ENCODE measurements at regions not wholly inside any gene's neighbourhood (a gene's known extent, or its start where the extent isn't known, plus 50 kb on each side); places are given as distances from the start of the nearest gene placed in this dataset.
"Not testable (repeated sequence)": the region's sequence is repeated elsewhere in the genome, so short reads cannot be mapped to it uniquely, and the experiment has no call there.

DNA sequence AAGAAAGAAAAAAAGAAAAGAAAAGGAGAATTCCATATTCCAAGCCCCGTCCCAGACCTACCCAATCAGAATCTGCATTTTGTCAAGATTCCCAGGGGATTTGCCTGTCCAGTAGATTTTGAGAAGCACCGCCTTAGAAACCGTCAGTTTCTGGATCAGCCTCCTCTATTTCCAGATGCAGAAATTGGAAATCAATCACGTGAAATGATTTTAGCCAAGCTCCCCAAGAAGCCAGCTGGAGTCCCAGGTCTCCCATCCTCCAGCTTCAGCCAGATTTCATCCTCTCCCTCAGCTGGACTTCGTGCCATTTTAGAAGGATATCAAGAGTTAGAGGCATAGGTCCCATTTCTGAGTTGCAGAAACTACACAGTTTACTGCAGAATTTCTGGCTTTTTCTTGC, 629.3 kb downstream of the MID1IP1 start:
- no peak overlapping the region for H2AFZ ChIP-seq (ENCODE audit: low read length)
- H3K9ac ChIP-seq (ENCODE audit: low read length): no peak overlapping the region
- H4K20me1 ChIP-seq (ENCODE audit: insufficient read depth, low read length): no peaks in the 10 kb centered on the region
- H3K4me1 ChIP-seq (ENCODE audit: insufficient read depth, low read length, severe bottlenecking): no peaks in the 10 kb centered on the region
- H3K27ac ChIP-seq (ENCODE audit: low read depth, low read length, poor library complexity, severe bottlenecking): no peak overlapping the region
- H3K9me3 ChIP-seq (ENCODE audit: low read length): no peaks in the 10 kb centered on the region
- H3K36me3 ChIP-seq (ENCODE audit: insufficient read depth, low read length): no peaks in the 10 kb centered on the region
- H3K4me2 ChIP-seq (ENCODE audit: low read length): no peak overlapping the region
- no peaks in the 10 kb centered on the region for H3K79me2 ChIP-seq (ENCODE audit: insufficient read depth, low read length)
- no peaks in the 10 kb centered on the region for H3K9me2 ChIP-seq (ENCODE audit: low read depth, low read length)
- H3K27me3 ChIP-seq (ENCODE audit: insufficient read depth, low read length): no peaks in the 10 kb centered on the region
- H3K4me3 ChIP-seq (ENCODE audit: low read depth, low read length, poor library complexity, severe bottlenecking): no peak overlapping the region
- no peak for TF ChIP-seq EZH2 (IDR thresholded peaks at IDR 0.05; ENCODE audit: borderline replicate concordance, low read length)
- TF ChIP-seq, protein P1, sequence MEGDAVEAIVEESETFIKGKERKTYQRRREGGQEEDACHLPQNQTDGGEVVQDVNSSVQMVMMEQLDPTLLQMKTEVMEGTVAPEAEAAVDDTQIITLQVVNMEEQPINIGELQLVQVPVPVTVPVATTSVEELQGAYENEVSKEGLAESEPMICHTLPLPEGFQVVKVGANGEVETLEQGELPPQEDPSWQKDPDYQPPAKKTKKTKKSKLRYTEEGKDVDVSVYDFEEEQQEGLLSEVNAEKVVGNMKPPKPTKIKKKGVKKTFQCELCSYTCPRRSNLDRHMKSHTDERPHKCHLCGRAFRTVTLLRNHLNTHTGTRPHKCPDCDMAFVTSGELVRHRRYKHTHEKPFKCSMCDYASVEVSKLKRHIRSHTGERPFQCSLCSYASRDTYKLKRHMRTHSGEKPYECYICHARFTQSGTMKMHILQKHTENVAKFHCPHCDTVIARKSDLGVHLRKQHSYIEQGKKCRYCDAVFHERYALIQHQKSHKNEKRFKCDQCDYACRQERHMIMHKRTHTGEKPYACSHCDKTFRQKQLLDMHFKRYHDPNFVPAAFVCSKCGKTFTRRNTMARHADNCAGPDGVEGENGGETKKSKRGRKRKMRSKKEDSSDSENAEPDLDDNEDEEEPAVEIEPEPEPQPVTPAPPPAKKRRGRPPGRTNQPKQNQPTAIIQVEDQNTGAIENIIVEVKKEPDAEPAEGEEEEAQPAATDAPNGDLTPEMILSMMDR (IDR thresholded peaks at IDR 0.05; ENCODE audit: low read length): no peak
- no peaks in the 10 kb centered on the region for H3F3A ChIP-seq (ENCODE audit: insufficient read depth, low read length)

DNA sequence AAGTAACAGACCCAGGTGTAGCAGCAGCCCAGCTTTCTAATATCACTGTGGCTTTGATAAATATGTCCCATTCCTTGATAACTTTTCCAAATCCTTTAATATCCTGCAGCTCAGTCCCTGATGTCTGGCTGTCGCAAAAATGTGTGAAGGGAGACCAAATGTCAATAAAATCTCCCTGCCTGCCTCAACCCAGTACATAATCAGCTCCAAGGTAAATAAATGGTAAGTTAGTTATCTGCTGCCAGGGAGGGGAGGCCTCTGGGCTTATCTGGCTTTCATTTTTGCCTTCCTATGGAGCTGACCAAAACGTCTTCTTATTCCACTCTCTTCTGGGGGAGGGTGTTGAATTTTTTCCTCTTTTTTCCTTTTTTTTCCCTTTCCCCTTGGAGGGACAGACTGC, 630.6 kb downstream of the MID1IP1 start:
- no peaks in the 10 kb centered on the region for H3K27me3 ChIP-seq (ENCODE audit: insufficient read depth, low read length)
- H3K4me2 ChIP-seq (ENCODE audit: low read length): no peak overlapping the region
- TF ChIP-seq, protein P1 (IDR thresholded peaks at IDR 0.05; ENCODE audit: low read length): no peak
- TF ChIP-seq EZH2 (IDR thresholded peaks at IDR 0.05; ENCODE audit: borderline replicate concordance, low read length): no peak

DNA sequence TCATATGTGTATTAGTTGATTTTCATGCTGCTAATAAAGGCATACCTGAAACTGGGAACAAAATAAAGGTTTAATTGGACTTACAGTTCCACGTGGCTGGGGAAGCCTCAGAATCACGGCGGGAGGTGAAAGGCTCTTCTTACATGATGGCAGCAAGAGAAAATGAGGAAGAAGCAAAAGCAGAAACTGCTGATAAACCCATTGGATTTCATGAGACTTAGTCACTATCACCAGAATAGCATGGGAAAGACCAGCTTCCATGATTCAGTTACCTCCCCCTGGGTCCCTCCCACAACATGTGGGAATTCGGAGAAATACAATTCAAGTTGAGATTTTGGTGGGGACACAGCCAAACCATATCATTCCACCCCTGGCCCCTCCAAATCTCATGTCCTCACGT, 633.4 kb downstream of the MID1IP1 start:
- H3K4me1 ChIP-seq (ENCODE audit: insufficient read depth, low read length, severe bottlenecking); H3K4me3 ChIP-seq (ENCODE audit: low read depth, low read length, poor library complexity, severe bottlenecking); H3K9me3 ChIP-seq (ENCODE audit: low read length); H3K9me2 ChIP-seq (ENCODE audit: low read depth, low read length); H3K9ac ChIP-seq (ENCODE audit: low read length); H3K27me3 ChIP-seq (ENCODE audit: insufficient read depth, low read length); H3K79me2 ChIP-seq (ENCODE audit: insufficient read depth, low read length); H3K36me3 ChIP-seq (ENCODE audit: insufficient read depth, low read length); H3K4me2 ChIP-seq (ENCODE audit: low read length); H3K27ac ChIP-seq (ENCODE audit: low read depth, low read length, poor library complexity, severe bottlenecking); H4K20me1 ChIP-seq (ENCODE audit: insufficient read depth, low read length); H2AFZ ChIP-seq (ENCODE audit: low read length); H3F3A ChIP-seq (ENCODE audit: insufficient read depth, low read length): not testable (repeated sequence)

More for the DNA sequence above, 630.6 kb downstream of the MID1IP1 start:
- H3K9me3 ChIP-seq (ENCODE audit: low read length): no peaks in the 10 kb centered on the region
- no peak overlapping the region for H3K27ac ChIP-seq (ENCODE audit: low read depth, low read length, poor library complexity, severe bottlenecking)
- no peak overlapping the region for H3K9ac ChIP-seq (ENCODE audit: low read length)
- H2AFZ ChIP-seq (ENCODE audit: low read length): no peak overlapping the region
- no peaks in the 10 kb centered on the region for H3K9me2 ChIP-seq (ENCODE audit: low read depth, low read length)
- H3F3A ChIP-seq (ENCODE audit: insufficient read depth, low read length): no peaks in the 10 kb centered on the region
- H3K36me3 ChIP-seq (ENCODE audit: insufficient read depth, low read length): no peaks in the 10 kb centered on the region
- H3K79me2 ChIP-seq (ENCODE audit: insufficient read depth, low read length): no peaks in the 10 kb centered on the region
- no peak overlapping the region for H3K4me3 ChIP-seq (ENCODE audit: low read depth, low read length, poor library complexity, severe bottlenecking)
- H4K20me1 ChIP-seq (ENCODE audit: insufficient read depth, low read length): no peaks in the 10 kb centered on the region
- no peaks in the 10 kb centered on the region for H3K4me1 ChIP-seq (ENCODE audit: insufficient read depth, low read length, severe bottlenecking)

DNA sequence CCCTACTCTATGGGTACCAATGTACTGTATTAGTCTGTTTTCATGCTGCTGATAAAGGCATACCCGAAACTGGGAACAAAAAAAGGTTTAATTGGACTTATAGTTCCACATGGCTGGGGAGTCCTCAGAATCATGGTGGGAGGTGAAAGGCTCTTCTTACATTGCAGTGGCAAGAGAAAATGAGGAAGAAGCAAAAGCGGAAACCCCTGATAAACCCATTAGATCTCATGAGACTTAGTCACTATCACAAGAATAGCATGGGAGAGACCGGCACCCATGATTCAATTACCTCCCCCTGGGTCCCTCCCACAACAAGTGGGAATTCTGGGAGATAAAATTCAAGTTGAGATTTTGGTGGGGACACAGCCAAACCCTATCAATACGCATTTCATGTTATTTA, 635.3 kb downstream of the MID1IP1 start:
- not testable (repeated sequence) for H2AFZ ChIP-seq (ENCODE audit: low read length); H3K36me3 ChIP-seq (ENCODE audit: insufficient read depth, low read length); H3K4me2 ChIP-seq (ENCODE audit: low read length); H3K27me3 ChIP-seq (ENCODE audit: insufficient read depth, low read length); H3K9me2 ChIP-seq (ENCODE audit: low read depth, low read length); H4K20me1 ChIP-seq (ENCODE audit: insufficient read depth, low read length); H3K9ac ChIP-seq (ENCODE audit: low read length); H3K27ac ChIP-seq (ENCODE audit: low read depth, low read length, poor library complexity, severe bottlenecking); H3K79me2 ChIP-seq (ENCODE audit: insufficient read depth, low read length); H3K9me3 ChIP-seq (ENCODE audit: low read length); H3F3A ChIP-seq (ENCODE audit: insufficient read depth, low read length); H3K4me3 ChIP-seq (ENCODE audit: low read depth, low read length, poor library complexity, severe bottlenecking); H3K4me1 ChIP-seq (ENCODE audit: insufficient read depth, low read length, severe bottlenecking)
